Gastroesophageal sphincter (tissue), 3 donors: ENCODE measurements at regions not wholly inside any gene's neighbourhood (a gene's known extent, or its start where the extent isn't known, plus 50 kb on each side); places are given as distances from the start of the nearest gene placed in this dataset.

ENCODE experiments used
- POLR2A ChIP-seq, 2 donors: fragments of 450-650 bp; IDR thresholded peaks; one replicate each; pipeline ENCODE4 v1.6.1; 2017; ENCODE audit warnings: antibody characterized with exemption in 2 of 2, mild to moderate bottlenecking in 2 of 2, moderate library complexity in 1 of 2
- POLR2AphosphoS5 ChIP-seq: sonication (generic); formaldehyde crosslinking; IDR thresholded peaks from one replicate; pipeline ENCODE4 v1.6.1; 2017; ENCODE audit warnings: antibody characterized with exemption
- TF ChIP-seq, protein P1 (sequence below), 4 experiments: fragments of 200-600 bp in 2 of 4; fragments of 450-650 bp in 2 of 4; sonication (generic) in 1 of 4; IDR thresholded peaks; one replicate each; pipeline ENCODE4 v1.5.1; 2017 to 2019; ENCODE audit warnings: antibody characterized with exemption in 4 of 4, mild to moderate bottlenecking in 2 of 4, moderate library complexity in 2 of 4

DNA sequence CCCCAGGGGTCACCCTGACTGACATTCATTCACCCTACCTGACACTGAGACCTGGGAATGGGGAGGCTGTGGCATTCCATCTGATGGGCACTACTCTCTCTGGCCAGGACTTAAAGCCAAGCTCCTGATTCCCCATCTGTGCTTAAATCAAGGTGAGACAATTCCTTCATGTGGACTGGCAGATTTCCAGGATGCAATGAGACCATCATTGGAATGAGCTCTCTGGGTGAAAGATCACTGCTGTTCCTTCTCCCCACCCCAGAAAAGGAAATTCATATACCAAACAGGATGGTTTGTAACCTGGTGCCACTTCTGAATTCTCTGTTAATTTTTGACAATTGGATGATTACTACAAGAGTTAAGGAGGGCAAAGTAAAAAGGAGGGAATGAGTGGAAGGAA lies 354.8 kb downstream of the MID1IP1 start:
- TF ChIP-seq, protein P1, sequence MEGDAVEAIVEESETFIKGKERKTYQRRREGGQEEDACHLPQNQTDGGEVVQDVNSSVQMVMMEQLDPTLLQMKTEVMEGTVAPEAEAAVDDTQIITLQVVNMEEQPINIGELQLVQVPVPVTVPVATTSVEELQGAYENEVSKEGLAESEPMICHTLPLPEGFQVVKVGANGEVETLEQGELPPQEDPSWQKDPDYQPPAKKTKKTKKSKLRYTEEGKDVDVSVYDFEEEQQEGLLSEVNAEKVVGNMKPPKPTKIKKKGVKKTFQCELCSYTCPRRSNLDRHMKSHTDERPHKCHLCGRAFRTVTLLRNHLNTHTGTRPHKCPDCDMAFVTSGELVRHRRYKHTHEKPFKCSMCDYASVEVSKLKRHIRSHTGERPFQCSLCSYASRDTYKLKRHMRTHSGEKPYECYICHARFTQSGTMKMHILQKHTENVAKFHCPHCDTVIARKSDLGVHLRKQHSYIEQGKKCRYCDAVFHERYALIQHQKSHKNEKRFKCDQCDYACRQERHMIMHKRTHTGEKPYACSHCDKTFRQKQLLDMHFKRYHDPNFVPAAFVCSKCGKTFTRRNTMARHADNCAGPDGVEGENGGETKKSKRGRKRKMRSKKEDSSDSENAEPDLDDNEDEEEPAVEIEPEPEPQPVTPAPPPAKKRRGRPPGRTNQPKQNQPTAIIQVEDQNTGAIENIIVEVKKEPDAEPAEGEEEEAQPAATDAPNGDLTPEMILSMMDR (IDR thresholded peaks at IDR 0.05) = no peak
- TF ChIP-seq POLR2AphosphoS5 (no peak), POLR2A (IDR thresholded peaks at IDR 0.05) (no peak)
